HUES48 (cell line): ENCODE measurements at regions not wholly inside any gene's neighbourhood (a gene's known extent, or its start where the extent isn't known, plus 50 kb on each side); places are given as distances from the start of the nearest gene placed in this dataset.

ENCODE experiments used
- H3K27ac ChIP-seq: one replicate; pipeline ENCODE4 v1.7.0; 2013; ENCODE audit warnings: low read depth, low read length, inconsistent platforms
- H3K27me3 ChIP-seq: 2 replicates; pipeline ENCODE4 v1.6.1; 2013; ENCODE audit warnings: mild to moderate bottlenecking, low read length; ENCODE audit not compliant: control insufficient read depth, insufficient read depth
- H3K36me3 ChIP-seq: 2 replicates; pipeline ENCODE4 v1.6.1; 2013; ENCODE audit warnings: low read length; ENCODE audit not compliant: control insufficient read depth, insufficient read depth
- H3K4me1 ChIP-seq: 2 replicates; pipeline ENCODE4 v1.6.1; 2013; ENCODE audit warnings: mild to moderate bottlenecking, low read length; ENCODE audit not compliant: control insufficient read depth, insufficient read depth
- H3K4me3 ChIP-seq: 2 replicates; pipeline ENCODE4 v1.5.1; 2013; ENCODE audit warnings: mild to moderate bottlenecking, low read depth, low read length
- H3K9ac ChIP-seq: 2 replicates; pipeline ENCODE4 v1.6.1; 2013; ENCODE audit warnings: mild to moderate bottlenecking, low read depth, low read length, moderate library complexity
- H3K9me3 ChIP-seq: 2 replicates; pipeline ENCODE4 v1.6.1; 2013; ENCODE audit warnings: low read length; ENCODE audit not compliant: control insufficient read depth, insufficient read depth

- Histone ChIP-seq H3K27me3 (no peaks in the 10 kb centered on the region), H3K9ac (no peak overlapping the region), H3K9me3 (no peaks in the 10 kb centered on the region; the same call in 1 of the 2 replicates), H3K4me1 (peaks cover 7% of the 10 kb centered on the region), H3K27ac (no peak overlapping the region), H3K4me3 (no peak overlapping the region), H3K36me3 (peaks cover 24% of the 10 kb centered on the region)
Measured at GRCh38 chr19:46945694-46946489, 73.7 kb upstream of the NPAS1 start.

GRCh38 chr19:46946611-46947238, 72.9 kb upstream of the NPAS1 start:
- H3K36me3 ChIP-seq, result peaks cover 21% of the 10 kb centered on the region
- H3K4me1 ChIP-seq, result peaks cover 7% of the 10 kb centered on the region
- H3K4me3 ChIP-seq, result no peak overlapping the region
- no peaks in the 10 kb centered on the region; the same call in 1 of the 2 replicates for H3K9me3 ChIP-seq
- H3K9ac ChIP-seq, result no peak overlapping the region
- H3K27me3 ChIP-seq, result no peaks in the 10 kb centered on the region
- no peak overlapping the region for H3K27ac ChIP-seq

GRCh38 chr19:46947866-46948265, 71.8 kb upstream of the NPAS1 start:
- H3K36me3 ChIP-seq, result peaks cover 12% of the 10 kb centered on the region

GRCh38 chr19:46950526-46951170, 69.0 kb upstream of the NPAS1 start:
- Histone ChIP-seq H3K36me3 (peaks cover 4% of the 10 kb centered on the region; the same call in 1 of the 2 replicates), H3K4me3 (no peak overlapping the region), H3K9ac (no peak overlapping the region), H3K27me3 (no peaks in the 10 kb centered on the region), H3K9me3 (no peaks in the 10 kb centered on the region; the same call in 1 of the 2 replicates), H3K4me1 (peaks cover 6% of the 10 kb centered on the region; the same call in 1 of the 2 replicates), H3K27ac (no peak overlapping the region)

More at GRCh38 chr19:46947866-46948265, 71.8 kb upstream of the NPAS1 start:
- no peaks in the 10 kb centered on the region; the same call in 1 of the 2 replicates for H3K9me3 ChIP-seq
- no peak overlapping the region for H3K9ac ChIP-seq
- H3K27ac ChIP-seq, result no peak overlapping the region
- H3K27me3 ChIP-seq, result no peaks in the 10 kb centered on the region
- no peak overlapping the region for H3K4me3 ChIP-seq
- peaks cover 7% of the 10 kb centered on the region for H3K4me1 ChIP-seq

DNA sequence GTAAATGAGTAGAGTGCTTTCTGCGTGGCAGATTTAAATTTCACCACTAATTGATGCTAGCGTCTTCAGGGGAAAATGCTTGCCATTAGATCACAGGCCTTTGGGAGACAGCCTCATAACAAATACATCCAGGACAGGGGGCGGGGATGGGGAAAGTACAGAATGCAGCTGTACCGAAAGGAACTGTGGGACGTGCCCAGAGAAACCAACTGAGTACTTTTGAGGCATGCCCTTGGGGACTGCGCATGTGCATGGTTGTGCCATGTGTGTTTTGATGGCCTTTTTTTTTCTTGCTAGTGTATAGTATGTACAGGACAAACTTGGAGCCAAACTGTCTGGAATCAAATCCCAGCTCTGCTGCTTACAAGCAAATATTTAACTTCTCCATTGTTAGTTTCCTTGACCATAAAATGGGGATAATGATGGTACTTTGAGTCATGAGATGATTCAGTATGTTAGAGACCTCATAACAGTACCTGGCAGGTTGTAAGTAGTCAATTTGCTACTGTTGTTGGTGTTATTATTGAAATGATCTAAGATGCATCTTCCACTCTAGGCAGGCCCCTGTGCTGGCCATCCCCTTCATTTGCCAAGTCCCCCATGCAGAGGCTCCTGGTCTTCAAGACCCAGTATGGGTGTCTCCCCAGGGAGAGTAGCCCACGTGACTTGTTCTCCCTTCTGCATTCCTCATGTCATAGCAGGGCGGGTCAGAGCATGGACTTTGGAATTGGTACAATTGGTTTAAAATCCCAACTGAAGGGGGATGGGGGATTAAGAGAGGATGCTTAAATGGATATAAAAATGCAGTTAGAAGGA, 68.3 kb upstream of the NPAS1 start:
- no peaks in the 10 kb centered on the region; the same call in 1 of the 2 replicates for H3K9me3 ChIP-seq
- no peaks in the 10 kb centered on the region for H3K27me3 ChIP-seq
- H3K4me3 ChIP-seq, result no peak overlapping the region
- H3K9ac ChIP-seq, result no peak overlapping the region
- H3K36me3 ChIP-seq, result no peaks in the 10 kb centered on the region; the same call in 1 of the 2 replicates
- peaks cover 6% of the 10 kb centered on the region; the same call in 1 of the 2 replicates for H3K4me1 ChIP-seq
- no peak overlapping the region for H3K27ac ChIP-seq

- Histone ChIP-seq H3K27ac (no peak overlapping the region), H3K4me3 (no peak overlapping the region), H3K9me3 (no peaks in the 10 kb centered on the region), H3K27me3 (no peaks in the 10 kb centered on the region), H3K9ac (no peak overlapping the region), H3K4me1 (peaks cover 6% of the 10 kb centered on the region; the same call in 1 of the 2 replicates), H3K36me3 (no peaks in the 10 kb centered on the region; the same call in 1 of the 2 replicates)
Measured at GRCh38 chr19:46952874-46953273, 66.8 kb upstream of the NPAS1 start.

DNA sequence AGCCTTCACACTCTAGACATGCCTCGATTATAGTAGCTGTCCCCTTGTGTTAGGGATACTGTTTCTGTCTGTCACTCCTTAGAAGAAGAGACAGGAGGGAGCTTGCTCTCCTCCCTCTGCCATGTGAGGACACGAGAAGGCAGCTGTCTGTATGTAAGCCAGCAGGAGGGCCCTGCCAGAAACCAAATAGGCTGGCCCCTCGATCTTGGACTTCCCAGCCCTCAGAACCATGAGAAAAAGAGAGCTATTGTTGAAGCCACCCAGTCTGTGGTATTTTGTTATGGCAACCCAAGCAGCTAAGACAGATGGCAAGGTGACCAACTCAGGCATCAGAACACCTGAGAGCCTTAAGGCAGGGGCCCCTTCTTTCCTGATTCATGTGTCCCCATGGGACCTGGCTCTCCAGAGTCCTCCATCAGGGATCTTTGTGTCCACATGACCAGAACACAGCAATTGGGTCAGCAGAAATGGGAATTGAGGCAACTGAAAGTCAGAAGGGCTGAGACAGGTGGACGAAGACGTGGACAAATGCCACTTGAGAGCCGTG, 65.6 kb upstream of the NPAS1 start:
- no peaks in the 10 kb centered on the region for H3K9me3 ChIP-seq
- no peaks in the 10 kb centered on the region for H3K27me3 ChIP-seq
- no peak overlapping the region for H3K9ac ChIP-seq
- peak overlapping the region; percentile 45 for H3K27ac ChIP-seq
- no peak overlapping the region for H3K4me3 ChIP-seq
- H3K4me1 ChIP-seq, result peaks cover 6% of the 10 kb centered on the region; the same call in 1 of the 2 replicates
- H3K36me3 ChIP-seq, result no peaks in the 10 kb centered on the region; the same call in 1 of the 2 replicates

- Histone ChIP-seq H3K4me3 (no peak overlapping the region), H3K4me1 (peaks cover 6% of the 10 kb centered on the region; the same call in 1 of the 2 replicates), H3K27ac (peak overlapping the region; percentile 45), H3K9me3 (no peaks in the 10 kb centered on the region), H3K9ac (no peak overlapping the region), H3K36me3 (no peaks in the 10 kb centered on the region; the same call in 1 of the 2 replicates), H3K27me3 (no peaks in the 10 kb centered on the region)
Measured at GRCh38 chr19:46954502-46954992, 65.1 kb upstream of the NPAS1 start.

GRCh38 chr19:46954993-46955812, 64.4 kb upstream of the NPAS1 start:
- Histone ChIP-seq H3K36me3 (no peaks in the 10 kb centered on the region; the same call in 1 of the 2 replicates), H3K9me3 (no peaks in the 10 kb centered on the region), H3K27me3 (no peaks in the 10 kb centered on the region), H3K4me3 (no peak overlapping the region), H3K4me1 (peaks cover 6% of the 10 kb centered on the region; the same call in 1 of the 2 replicates), H3K27ac (no peak overlapping the region), H3K9ac (no peak overlapping the region)
